NCI-H146 (cell line): ENCODE measurements at regions not wholly inside any gene's neighbourhood (a gene's known extent, or its start where the extent isn't known, plus 50 kb on each side); places are given as distances from the start of the nearest gene placed in this dataset.

Experiments used
- DNase-seq: peaks from one replicate; lab custom pipeline; 2025; lab: John Stamatoyannopoulos, UW

DNA sequence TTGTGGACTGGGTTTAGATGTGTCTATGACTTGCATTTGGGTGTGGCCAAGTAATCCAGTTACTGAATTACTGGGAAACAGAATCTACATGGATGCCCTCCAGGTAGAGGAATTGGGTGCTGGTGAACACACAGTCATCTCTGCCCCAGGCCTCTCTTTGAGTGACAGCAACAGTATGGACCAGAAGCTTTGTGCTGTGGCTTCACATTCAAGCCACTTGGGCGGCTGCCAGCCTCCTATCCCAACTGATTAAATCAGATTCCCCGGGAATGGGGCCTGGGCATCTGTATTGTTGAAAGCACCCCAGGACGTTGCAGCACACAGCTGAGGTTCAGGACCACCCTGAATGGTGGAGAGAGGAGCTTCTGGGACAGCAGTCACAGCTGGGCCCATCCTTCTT lies 144.6 kb downstream of the DHX35 start:
- no peak for DNase-seq

DNA sequence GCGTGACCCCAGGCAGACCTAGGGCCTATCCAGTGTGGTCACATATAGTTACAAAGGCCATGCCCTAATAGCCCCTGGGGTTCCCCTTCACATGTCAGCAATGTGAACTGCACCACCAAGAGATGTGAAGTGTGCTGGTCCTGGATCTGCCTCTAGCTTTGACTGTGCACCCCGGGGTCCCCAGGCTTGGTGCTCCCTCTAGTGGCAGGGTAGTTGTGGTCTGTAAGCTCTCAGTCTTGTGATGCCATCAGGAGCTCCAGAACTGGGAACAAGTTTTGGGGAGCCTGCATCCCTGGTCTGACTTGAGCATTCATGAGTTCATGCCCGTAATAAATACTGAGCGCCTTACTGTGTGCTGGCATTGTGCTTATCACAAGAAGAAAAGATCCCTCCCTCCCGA lies 143.4 kb downstream of the DHX35 start:
- no peak for DNase-seq

DNA sequence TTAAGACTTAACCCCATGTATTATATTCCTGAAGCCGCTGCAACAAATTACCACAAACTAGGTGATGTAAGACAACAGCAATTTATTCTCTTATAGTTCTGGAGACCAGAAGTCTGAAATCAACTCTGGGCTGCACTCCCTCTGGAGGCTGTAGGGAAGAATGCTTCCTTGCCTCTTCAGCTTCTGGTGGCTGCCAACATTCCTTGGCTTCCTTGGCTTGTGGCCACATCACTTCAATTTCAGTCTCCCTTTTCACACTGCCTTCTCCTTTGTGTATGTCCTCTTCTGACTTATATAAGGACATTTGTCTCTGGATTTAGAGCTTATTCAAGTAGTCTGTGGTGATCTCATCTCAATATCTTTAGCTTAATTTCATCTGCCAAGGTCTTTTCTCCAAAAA lies 141.6 kb downstream of the DHX35 start:
- DNase-seq, result no peak

DNA sequence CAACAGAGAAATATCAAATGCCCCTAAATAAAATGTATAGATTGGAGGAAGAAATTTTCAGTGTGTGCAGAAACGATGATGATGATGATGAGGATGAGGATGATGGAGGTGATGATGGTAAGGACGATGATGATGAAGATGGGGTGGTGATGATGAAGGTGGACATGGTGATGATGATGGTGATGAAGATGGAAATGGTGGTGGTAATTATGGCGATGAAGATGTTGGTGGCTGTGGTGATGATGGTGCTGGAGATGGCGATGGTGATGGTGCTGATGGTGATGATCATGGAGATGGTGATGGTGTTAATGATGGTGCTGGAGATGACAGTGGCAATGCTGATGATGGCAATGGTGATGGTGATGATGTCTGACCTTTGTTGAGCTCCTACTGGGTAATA lies 141.2 kb downstream of the DHX35 start:
- no peak for DNase-seq

DNA sequence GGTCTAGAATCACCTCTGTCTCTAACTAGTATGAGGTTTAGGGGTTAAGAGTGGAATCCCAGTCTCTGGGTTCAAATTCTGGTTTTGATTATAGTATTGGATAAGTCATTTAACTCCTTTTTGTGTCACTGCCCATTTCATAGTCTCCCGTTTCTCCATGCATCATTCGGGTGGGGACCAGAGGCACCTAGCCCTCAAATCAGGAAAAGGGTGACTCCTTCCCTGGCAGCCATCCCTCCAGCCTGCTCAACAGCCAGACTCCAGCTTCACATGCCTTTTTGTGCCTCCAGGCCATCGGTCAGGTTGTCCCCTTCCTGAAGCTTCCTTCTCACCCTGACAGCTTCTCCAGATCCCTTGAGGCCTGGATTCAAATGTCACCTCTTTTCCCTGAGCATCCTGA lies 139.8 kb downstream of the DHX35 start:
- DNase-seq, result no peak

DNA sequence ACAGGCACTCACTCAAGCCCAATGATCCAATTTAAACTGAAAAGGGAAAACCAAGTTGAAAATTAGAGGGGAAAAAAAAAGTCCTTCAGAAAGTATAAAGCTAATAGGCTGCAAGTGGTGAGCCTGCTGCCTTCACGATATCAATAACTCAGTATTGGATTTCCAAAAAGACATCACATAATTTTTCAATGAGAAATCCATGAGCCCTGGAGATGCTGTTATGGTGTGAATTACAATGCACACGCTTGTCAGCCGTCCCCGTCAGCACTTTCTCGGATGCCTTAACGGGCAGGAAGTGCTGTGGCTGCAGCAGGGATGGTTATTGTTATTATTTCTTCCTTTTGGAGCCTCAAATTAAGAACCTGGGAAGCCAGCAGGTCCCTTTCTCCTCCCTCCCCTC lies 138.5 kb downstream of the DHX35 start:
- DNase-seq, result no peak

DNA sequence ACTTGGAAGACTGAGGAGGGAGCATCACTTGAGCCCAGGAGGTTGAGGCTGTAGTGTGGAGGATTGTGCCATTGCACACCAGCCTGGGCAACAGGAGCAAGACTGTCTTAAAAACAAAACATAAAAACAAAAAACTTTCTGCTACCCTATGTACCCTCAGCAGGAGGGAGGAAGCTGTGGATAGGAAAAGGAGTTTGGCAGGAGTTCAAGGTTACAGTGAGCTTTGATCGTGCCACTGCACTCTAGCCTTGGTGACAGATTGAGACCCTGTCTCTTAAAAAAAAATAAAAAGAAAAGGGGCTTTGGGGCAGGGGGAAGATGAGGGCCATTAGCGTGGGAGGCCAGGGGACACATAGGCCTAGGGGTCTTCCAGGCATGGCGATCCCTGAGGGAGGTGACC lies 135.7 kb downstream of the DHX35 start:
- DNase-seq, result no peak

DNA sequence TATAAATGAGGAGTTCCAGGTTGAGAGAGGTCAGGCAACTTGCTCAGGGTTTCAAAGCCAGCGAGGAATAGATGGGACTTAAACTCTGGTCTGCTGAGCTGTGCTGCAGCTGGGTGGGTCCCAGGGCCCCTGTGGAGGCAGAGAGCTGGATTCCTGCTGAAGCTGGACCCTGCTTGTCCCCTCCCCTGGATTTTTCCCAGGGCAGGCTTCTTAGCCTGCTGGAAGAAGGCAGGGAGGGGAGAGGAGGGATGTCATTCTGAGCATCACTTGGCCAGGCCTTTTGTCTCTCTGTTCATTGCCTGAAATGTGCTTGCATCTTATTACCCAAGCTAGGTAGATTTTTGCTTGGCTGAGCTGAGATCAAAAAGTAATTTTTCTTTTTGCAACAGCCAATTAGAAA lies 133.7 kb downstream of the DHX35 start:
- DNase-seq, result no peak

DNA sequence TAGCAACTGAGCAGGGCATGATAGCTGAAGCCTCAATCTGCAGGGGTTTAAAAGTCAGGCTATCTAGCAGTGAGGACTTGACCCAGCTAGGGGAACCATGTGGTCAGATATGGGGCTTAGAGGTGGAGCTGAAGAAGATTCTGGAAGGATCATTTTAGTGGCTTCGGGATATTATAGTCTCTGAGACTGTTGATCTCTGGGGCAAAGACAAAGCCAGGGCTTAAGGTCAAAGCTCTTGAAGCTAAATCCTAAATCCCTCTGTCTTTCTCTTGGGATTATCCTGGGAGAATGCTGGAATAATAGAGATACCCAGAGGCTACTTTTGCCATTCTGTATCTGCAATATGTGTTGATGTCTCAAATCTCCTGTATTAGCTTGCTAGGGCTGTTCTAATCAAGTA lies 132.2 kb downstream of the DHX35 start:
- no peak for DNase-seq

DNA sequence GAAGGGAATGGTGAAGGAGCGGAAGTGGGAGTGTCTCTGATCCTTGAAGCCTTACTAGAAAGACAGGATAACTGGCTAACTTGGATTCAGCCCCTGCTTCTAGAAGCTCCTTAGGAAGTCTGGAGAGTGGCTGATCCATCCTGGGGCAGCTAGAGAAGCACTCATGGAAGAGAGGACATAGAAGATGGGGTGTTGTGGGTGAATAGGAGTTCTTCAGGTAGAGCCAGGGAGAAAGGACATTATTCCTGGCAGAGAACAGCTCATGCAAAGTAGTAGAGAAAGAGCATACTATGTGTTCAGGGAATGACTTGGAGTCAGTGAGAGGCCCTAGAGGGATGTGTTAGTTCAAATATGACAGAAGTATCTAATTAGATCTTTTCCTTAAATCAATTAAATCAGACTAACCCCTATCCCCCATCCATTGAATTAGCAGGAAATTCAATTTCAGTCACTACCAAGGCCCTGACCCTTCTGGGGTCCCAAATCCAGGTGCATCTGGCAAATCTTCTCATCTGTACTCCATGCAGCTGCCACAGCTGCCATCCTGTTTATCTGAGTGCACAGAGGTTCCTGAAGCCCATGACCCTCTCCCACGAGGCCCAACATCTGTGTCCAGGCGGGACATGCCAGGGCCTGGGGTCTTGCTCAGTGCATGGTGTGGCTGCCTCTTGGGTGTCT lies 130.7 kb downstream of the DHX35 start:
- no peak for DNase-seq

DNA sequence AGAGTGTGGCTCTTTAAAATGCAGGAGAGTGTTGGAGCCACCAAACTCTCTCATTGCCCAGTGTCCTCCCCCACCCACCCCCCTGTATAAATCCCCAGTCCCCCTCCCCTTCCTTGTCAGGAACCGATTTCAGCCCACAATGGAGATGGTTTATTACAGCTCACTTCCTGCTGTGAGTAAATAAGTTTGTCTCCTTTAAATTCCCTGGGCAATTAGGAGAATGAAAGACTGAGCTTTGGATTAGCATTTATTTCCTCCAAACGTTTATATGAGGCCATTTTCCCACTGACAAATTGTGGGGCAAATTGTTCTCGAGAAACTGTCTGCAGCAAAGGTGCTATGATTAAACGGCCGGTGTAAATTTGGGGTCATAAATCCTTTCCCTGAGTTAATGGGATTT lies 128.8 kb downstream of the DHX35 start:
- DNase-seq, result peak; percentile 82

DNA sequence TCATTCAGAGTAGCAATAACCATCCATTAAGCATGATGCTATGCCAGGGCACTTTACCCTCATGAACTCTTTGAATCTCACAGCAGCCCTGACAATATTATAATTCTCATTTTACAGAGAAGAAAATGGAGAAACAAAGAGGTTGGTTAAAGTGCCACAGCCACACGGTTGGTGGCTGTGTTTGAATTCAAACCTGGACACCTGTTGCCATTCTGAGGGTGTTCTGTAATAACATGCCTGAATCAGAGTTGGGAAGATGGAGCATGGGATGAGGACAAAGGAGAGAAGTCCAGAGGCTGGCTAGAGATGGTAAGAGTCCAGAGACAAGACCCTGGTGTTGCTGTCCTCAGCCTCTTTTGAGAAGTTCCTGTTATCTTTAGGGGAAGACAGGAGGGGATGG lies 127.7 kb downstream of the DHX35 start:
- DNase-seq, result no peak
